ENCODE measurements at regions not wholly inside any gene's neighbourhood (a gene's known extent, or its start where the extent isn't known, plus 50 kb on each side); places are given as distances from the start of the nearest gene placed in this dataset.

DNA sequence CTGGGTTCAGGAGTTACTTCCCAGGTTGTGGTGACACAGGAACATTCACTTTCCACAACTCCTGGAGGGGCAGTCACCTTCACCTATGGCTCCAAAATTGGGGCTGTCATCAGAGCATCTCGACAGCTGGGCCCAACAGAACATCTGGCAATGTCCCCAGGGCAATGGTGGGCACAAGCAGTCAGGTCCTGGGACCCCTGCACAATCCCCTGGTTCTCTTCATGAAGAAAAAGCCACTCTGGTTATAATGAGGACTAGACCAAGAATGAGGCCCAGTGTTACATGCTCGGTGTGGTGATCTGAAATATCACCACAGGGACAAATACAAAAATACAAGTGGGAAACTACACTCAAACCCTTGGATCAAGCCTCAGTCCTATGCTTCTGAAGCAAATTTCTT lies 89.0 kb upstream of the VPREB1 start:
- FAIRE-seq = no peak
- no peak overlapping the region for H3K4me3 ChIP-seq (ENCODE audit: low read depth, low read length)
- H3K27me3 ChIP-seq (ENCODE audit: control insufficient read depth, insufficient read depth, low read length) = peaks cover 2% of the 10 kb centered on the region
- TF ChIP-seq, protein P1, sequence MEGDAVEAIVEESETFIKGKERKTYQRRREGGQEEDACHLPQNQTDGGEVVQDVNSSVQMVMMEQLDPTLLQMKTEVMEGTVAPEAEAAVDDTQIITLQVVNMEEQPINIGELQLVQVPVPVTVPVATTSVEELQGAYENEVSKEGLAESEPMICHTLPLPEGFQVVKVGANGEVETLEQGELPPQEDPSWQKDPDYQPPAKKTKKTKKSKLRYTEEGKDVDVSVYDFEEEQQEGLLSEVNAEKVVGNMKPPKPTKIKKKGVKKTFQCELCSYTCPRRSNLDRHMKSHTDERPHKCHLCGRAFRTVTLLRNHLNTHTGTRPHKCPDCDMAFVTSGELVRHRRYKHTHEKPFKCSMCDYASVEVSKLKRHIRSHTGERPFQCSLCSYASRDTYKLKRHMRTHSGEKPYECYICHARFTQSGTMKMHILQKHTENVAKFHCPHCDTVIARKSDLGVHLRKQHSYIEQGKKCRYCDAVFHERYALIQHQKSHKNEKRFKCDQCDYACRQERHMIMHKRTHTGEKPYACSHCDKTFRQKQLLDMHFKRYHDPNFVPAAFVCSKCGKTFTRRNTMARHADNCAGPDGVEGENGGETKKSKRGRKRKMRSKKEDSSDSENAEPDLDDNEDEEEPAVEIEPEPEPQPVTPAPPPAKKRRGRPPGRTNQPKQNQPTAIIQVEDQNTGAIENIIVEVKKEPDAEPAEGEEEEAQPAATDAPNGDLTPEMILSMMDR (IDR thresholded peaks at IDR 0.05; ENCODE audit: insufficient read depth, low read length, severe bottlenecking) = no peak
- no peaks in the 10 kb centered on the region for H3K36me3 ChIP-seq (ENCODE audit: control insufficient read depth, insufficient read depth, low read length)
- DNase-seq (ENCODE audit: low read depth) = no peak

DNA sequence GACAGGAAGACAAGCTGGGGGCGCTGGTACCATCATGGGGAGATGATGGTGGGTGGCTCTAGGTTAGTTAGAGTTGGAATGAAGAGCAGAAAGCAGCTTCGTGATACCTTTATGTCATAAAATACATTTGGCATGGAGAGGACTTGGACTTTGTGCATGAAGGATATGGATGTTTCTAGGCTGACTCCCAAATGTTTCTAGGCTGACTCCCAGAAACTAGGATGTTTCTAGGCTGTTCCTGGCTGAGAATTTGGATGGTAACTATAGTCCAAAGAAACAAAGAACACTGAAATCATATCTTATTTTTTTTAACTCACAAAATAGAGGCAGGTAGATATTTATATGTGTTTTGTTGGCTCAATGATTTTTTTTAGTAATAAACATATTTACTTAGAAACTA lies 89.4 kb upstream of the VPREB1 start:
- no peak for FAIRE-seq
- no peak for DNase-seq (ENCODE audit: low read depth)
- Histone ChIP-seq H3K27me3 (ENCODE audit: control insufficient read depth, insufficient read depth, low read length) (peaks cover 2% of the 10 kb centered on the region), H3K4me3 (ENCODE audit: low read depth, low read length) (no peak overlapping the region), H3K36me3 (ENCODE audit: control insufficient read depth, insufficient read depth, low read length) (no peaks in the 10 kb centered on the region)
- TF ChIP-seq, protein P1 (IDR thresholded peaks at IDR 0.05; ENCODE audit: insufficient read depth, low read length, severe bottlenecking) = no peak

DNA sequence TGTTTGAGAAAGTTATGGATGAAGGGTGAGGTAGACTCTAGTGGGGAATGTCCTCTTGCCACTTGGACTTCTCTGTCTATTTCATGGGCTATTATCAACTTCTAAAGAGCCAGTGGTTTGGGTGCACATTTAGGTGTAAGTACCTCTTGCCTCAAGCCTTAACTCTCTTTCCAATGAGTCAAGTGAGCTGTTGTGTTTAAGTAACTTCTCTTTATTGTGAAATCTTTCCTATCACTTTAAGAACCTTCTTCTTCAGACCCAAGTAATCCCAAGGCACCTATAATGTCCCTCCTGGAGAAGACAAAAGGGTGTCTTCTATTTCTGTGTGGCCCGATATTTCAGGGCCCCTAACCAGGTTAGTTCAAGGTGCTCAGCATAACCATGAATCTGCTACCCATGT lies 90.5 kb upstream of the VPREB1 start:
- Histone ChIP-seq H3K36me3 (ENCODE audit: control insufficient read depth, insufficient read depth, low read length) (no peaks in the 10 kb centered on the region), H3K4me3 (ENCODE audit: low read depth, low read length) (no peak overlapping the region), H3K27me3 (ENCODE audit: control insufficient read depth, insufficient read depth, low read length) (peaks cover 2% of the 10 kb centered on the region)
- TF ChIP-seq, protein P1 (IDR thresholded peaks at IDR 0.05; ENCODE audit: insufficient read depth, low read length, severe bottlenecking) = no peak
- DNase-seq (ENCODE audit: low read depth) = peak; percentile 8
- no peak for FAIRE-seq

DNA sequence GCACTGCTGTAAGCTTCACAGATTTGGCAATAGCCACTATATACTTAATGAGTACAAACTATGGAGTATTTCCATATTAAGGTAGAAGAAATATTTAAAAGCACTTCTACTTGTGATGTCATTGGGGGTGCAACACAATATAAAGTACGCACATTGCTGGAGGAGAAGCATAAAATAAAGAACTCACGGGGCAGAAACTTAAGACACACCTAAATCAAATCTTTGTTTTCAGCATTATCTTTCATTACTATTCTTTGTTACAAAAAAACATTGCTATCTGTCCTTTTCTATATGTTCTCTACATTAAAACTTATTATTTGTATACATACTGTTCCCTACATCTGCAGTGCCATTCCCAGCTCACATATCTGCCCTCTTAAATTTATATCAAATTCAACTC lies 93.3 kb upstream of the VPREB1 start:
- H3K4me3 ChIP-seq (ENCODE audit: low read depth, low read length) = no peak overlapping the region
- peaks cover 4% of the 10 kb centered on the region for H3K27me3 ChIP-seq (ENCODE audit: control insufficient read depth, insufficient read depth, low read length)
- TF ChIP-seq, protein P1 (IDR thresholded peaks at IDR 0.05; ENCODE audit: insufficient read depth, low read length, severe bottlenecking) = no peak
- DNase-seq (ENCODE audit: low read depth) (no peak), FAIRE-seq (no peak)
- no peaks in the 10 kb centered on the region for H3K36me3 ChIP-seq (ENCODE audit: control insufficient read depth, insufficient read depth, low read length)

DNA sequence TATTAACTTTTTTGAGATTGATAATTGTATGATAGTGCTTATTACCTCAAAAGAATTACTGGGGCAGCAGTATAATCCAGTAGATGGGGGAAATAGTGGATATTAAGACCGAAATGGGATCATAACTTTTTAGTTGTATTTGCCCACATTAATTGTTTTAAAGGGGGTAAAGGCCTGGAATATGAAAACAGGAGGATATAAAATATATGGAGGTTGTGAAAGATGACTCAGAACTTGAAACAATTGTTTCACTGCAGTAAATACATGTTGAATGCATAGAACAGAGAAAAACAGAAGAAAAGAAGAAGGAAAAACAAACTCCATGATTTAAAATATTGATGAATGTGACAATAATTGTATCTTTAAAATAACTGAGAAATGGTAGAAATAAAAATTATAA lies 94.1 kb upstream of the VPREB1 start:
- H3K4me3 ChIP-seq (ENCODE audit: low read depth, low read length) = no peak overlapping the region
- FAIRE-seq (no peak), DNase-seq (ENCODE audit: low read depth) (no peak)
- no peaks in the 10 kb centered on the region for H3K36me3 ChIP-seq (ENCODE audit: control insufficient read depth, insufficient read depth, low read length)
- peaks cover 4% of the 10 kb centered on the region for H3K27me3 ChIP-seq (ENCODE audit: control insufficient read depth, insufficient read depth, low read length)
- TF ChIP-seq, protein P1 (IDR thresholded peaks at IDR 0.05; ENCODE audit: insufficient read depth, low read length, severe bottlenecking) = no peak

DNA sequence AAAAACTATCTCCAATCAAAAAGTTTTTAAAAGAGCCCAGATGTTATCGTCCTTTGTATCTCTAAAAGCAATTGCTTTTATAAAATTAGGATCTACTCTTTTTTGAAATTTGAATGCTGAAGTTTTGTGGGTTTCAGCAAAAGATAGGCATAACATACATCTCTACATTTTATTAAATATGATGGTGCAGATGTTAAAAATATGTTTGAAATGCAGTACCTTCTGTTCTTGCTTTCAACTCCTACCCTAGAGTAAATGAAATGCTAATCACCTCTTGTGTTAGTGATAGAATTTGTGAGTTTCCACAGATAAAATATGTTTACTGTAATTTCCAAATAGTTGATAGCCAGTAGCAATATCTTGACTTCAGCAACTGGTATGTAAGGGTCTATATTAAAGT lies 95.7 kb upstream of the VPREB1 start:
- Histone ChIP-seq H3K27me3 (ENCODE audit: control insufficient read depth, insufficient read depth, low read length) (peaks cover 4% of the 10 kb centered on the region), H3K36me3 (ENCODE audit: control insufficient read depth, insufficient read depth, low read length) (no peaks in the 10 kb centered on the region), H3K4me3 (ENCODE audit: low read depth, low read length) (no peak overlapping the region)
- FAIRE-seq (no peak), DNase-seq (ENCODE audit: low read depth) (no peak)
- TF ChIP-seq, protein P1 (IDR thresholded peaks at IDR 0.05; ENCODE audit: insufficient read depth, low read length, severe bottlenecking) = no peak
